GM18907 (cell line): ENCODE measurements at regions not wholly inside any gene's neighbourhood (a gene's known extent, or its start where the extent isn't known, plus 50 kb on each side); places are given as distances from the start of the nearest gene placed in this dataset.
A peak's percentile ranks its signal among the peaks of the same experiment; 100 is the strongest.
"Not testable (repeated sequence)": the region's sequence is repeated elsewhere in the genome, so short reads cannot be mapped to it uniquely, and the experiment has no call there.

Experiments
- ATAC-seq: cut with Tn5 transposase; IDR thresholded peaks from one replicate; pipeline ENCODE4 v1.9.1; 2021; ENCODE audit warnings: mild to moderate bottlenecking, moderate library complexity; ENCODE audit not compliant: unreplicated experiment

- ATAC-seq, result no peak
These were observed 187.8 kb downstream of the ZNF516 start for GRCh38 chr18:76307293-76307690.

- no peak for ATAC-seq
These were observed 188.3 kb downstream of the ZNF516 start for GRCh38 chr18:76306685-76307292.

GRCh38 chr18:76285866-76286265 lies 209.2 kb downstream of the ZNF516 start:
- no peak for ATAC-seq

GRCh38 chr18:76281565-76281964 lies 213.5 kb downstream of the ZNF516 start:
- ATAC-seq, result no peak

GRCh38 chr18:76277801-76278200 lies 217.2 kb downstream of the ZNF516 start:
- ATAC-seq, result no peak

GRCh38 chr18:76275727-76276313 lies 219.2 kb downstream of the ZNF516 start:
- no peak for ATAC-seq

GRCh38 chr18:76274468-76275289 lies 220.4 kb downstream of the ZNF516 start:
- peak; percentile 51 for ATAC-seq

- ATAC-seq, result no peak
These were observed 221.1 kb downstream of the ZNF516 start for GRCh38 chr18:76273956-76274355.

GRCh38 chr18:76273036-76273545 lies 222.0 kb downstream of the ZNF516 start:
- no peak for ATAC-seq

- ATAC-seq, result not testable (repeated sequence)
These were observed 227.6 kb downstream of the ZNF516 start for GRCh38 chr18:76267423-76267822.

GRCh38 chr18:76266236-76266991 lies 228.6 kb downstream of the ZNF516 start:
- ATAC-seq, result no peak

GRCh38 chr18:76265497-76266235 lies 229.4 kb downstream of the ZNF516 start:
- no peak for ATAC-seq

- ATAC-seq, result no peak
These were observed 230.2 kb downstream of the ZNF516 start for GRCh38 chr18:76264876-76265250.

- no peak for ATAC-seq
These were observed 230.7 kb downstream of the ZNF516 start for GRCh38 chr18:76264198-76264875.

GRCh38 chr18:76263046-76264005 lies 231.7 kb downstream of the ZNF516 start:
- ATAC-seq, result no peak

GRCh38 chr18:76260941-76261472 lies 234.0 kb downstream of the ZNF516 start:
- ATAC-seq, result no peak

GRCh38 chr18:76259711-76260110 lies 235.3 kb downstream of the ZNF516 start:
- no peak for ATAC-seq

- no peak for ATAC-seq
These were observed 235.9 kb downstream of the ZNF516 start for GRCh38 chr18:76259096-76259495.
